HEK293 (cell line): ENCODE measurements at regions not wholly inside any gene's neighbourhood (a gene's known extent, or its start where the extent isn't known, plus 50 kb on each side); places are given as distances from the start of the nearest gene placed in this dataset.

Experiments
- ZNF274 ChIP-seq, 2 experiments: fragments of 200-500 bp in 1 of 2; fragments of 450-650 bp in 1 of 2; sonication (Bioruptor generic) in 1 of 2; formaldehyde crosslinking in 1 of 2; IDR thresholded peaks; 2 replicates each; pipeline versions ENCODE4 v1.5.1 to v1.6.1; 2014 to 2016; ENCODE audit warnings: borderline replicate concordance in 1 of 2, inconsistent platforms in 1 of 2, low read length in 1 of 2, missing biosample characterization in 1 of 2, missing genetic modification characterization in 1 of 2
- ZNF777 ChIP-seq: fragments of 450-650 bp; formaldehyde crosslinking; IDR thresholded peaks from 2 replicates; pipeline ENCODE4 v1.5.1; 2017; ENCODE audit warnings: missing biosample characterization, missing genetic modification characterization, borderline replicate concordance

GRCh38 chr4:153107246-153107645 lies 97.0 kb upstream of the TRIM2 start:
- TF ChIP-seq ZNF274 (IDR thresholded peaks at IDR 0.05; ENCODE audit: low read length) (no peak), ZNF274 (tag by site-specific recombination; IDR thresholded peaks at IDR 0.05; ENCODE audit: borderline replicate concordance) (no peak), ZNF777 (no peak)
